HepG2 (cell line): ENCODE measurements at regions not wholly inside any gene's neighbourhood (a gene's known extent, or its start where the extent isn't known, plus 50 kb on each side); places are given as distances from the start of the nearest gene placed in this dataset.

ENCODE experiments used
- CREM ChIP-seq, 2 experiments: sonication (generic) in 1 of 2; formaldehyde crosslinking in 1 of 2; IDR thresholded peaks; 2 replicates each; pipeline versions ENCODE4 v1.4.0 to v1.6.1; 2016 to 2020; ENCODE audit warnings: antibody characterized with exemption in 1 of 2, mild to moderate bottlenecking in 1 of 2, missing genetic modification reagents in 1 of 2
- EP300 ChIP-seq, 3 experiments: sonication (generic) in 1 of 3; formaldehyde crosslinking in 1 of 3; IDR thresholded peaks; 2 replicates each; pipeline versions ENCODE4 v1.5.1 to v1.6.1; 2011 to 2020; ENCODE audit warnings: low read depth in 2 of 3, low read length in 2 of 3, borderline replicate concordance in 1 of 3, improper control_type of control experiment in 1 of 3, mild to moderate bottlenecking in 1 of 3, missing genetic modification reagents in 1 of 3, moderate library complexity in 1 of 3
- FOXM1 ChIP-seq: sonication (generic); formaldehyde crosslinking; IDR thresholded peaks from 2 replicates; pipeline ENCODE4 v1.5.0; 2020; ENCODE audit warnings: missing genetic modification reagents
- HNRNPL ChIP-seq: fragments of 200-400 bp; formaldehyde crosslinking; IDR thresholded peaks from 2 replicates; pipeline ENCODE4 v1.6.1; 2017; ENCODE audit warnings: mild to moderate bottlenecking, low read depth, low read length
- POLR2A ChIP-seq, 2 experiments: IDR thresholded peaks; 2 replicates each; pipeline ENCODE4 v1.6.1; 2011; ENCODE audit warnings: low read depth in 2 of 2, low read length in 2 of 2, mild to moderate bottlenecking in 1 of 2, moderate library complexity in 1 of 2; ENCODE audit not compliant: insufficient read depth in 1 of 2
- SMAD3 ChIP-seq: sonication (generic); formaldehyde crosslinking; IDR thresholded peaks from 2 replicates; pipeline ENCODE4 v1.4.0; 2020; ENCODE audit warnings: missing genetic modification reagents
- ZNF10 ChIP-seq: sonication (generic); formaldehyde crosslinking; IDR thresholded peaks from 2 replicates; pipeline ENCODE4 v1.4.0; 2020; ENCODE audit warnings: mild to moderate bottlenecking, low read depth, missing genetic modification reagents, borderline replicate concordance
- ZNF747 ChIP-seq: sonication (generic); formaldehyde crosslinking; IDR thresholded peaks from 2 replicates; pipeline ENCODE4 v1.8.1; 2023; ENCODE audit warnings: missing genetic modification reagents, mild to moderate bottlenecking, borderline replicate concordance
- TF ChIP-seq, protein P1 (sequence below): sonication (generic); formaldehyde crosslinking; IDR thresholded peaks from 2 replicates; pipeline ENCODE4 v1.5.0; 2020; ENCODE audit warnings: mild to moderate bottlenecking, missing genetic modification reagents, moderate library complexity

DNA sequence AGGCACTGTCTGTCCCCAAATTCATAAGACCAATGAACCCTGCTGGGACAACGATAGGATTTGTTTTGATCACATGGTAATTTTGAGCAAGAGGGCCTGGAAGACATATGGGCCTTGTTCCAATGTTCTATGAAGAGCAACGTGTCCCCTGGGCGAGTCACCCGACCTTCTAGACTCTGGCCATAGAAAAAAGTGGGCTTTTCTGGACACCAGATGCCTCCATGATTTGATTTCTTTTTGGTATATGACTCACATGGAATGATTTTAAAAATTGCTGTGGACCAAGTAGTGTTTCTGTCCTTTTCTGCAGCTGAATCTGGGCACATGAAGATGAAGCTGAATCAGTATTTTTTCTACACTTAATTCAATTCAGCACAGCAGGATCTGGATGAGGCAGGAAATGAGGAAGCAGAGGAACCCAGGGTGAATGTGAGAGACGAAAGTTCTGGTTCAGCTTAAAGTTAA is 104.9 kb downstream of the CDC42EP3 start:
- TF ChIP-seq ZNF10 (CRISPR knock-in tag) (no peak), EP300 (IDR thresholded peaks at IDR 0.05; ENCODE audit: low read depth in 2 of 2, low read length in 2 of 2) (no peak), EP300 (CRISPR knock-in tag; IDR thresholded peaks at IDR 0.05; ENCODE audit: borderline replicate concordance) (no peak), SMAD3 (CRISPR knock-in tag) (no peak), HNRNPL (no peak), FOXM1 (CRISPR knock-in tag) (no peak), POLR2A (IDR thresholded peaks at IDR 0.05; ENCODE audit: insufficient read depth in 1 of 2, low read depth in 2 of 2, low read length in 2 of 2) (no peak), CREM (IDR thresholded peaks at IDR 0.05) (no peak), CREM (CRISPR knock-in tag; IDR thresholded peaks at IDR 0.05) (no peak), ZNF747 (CRISPR knock-in tag) (no peak)
- TF ChIP-seq, protein P1, sequence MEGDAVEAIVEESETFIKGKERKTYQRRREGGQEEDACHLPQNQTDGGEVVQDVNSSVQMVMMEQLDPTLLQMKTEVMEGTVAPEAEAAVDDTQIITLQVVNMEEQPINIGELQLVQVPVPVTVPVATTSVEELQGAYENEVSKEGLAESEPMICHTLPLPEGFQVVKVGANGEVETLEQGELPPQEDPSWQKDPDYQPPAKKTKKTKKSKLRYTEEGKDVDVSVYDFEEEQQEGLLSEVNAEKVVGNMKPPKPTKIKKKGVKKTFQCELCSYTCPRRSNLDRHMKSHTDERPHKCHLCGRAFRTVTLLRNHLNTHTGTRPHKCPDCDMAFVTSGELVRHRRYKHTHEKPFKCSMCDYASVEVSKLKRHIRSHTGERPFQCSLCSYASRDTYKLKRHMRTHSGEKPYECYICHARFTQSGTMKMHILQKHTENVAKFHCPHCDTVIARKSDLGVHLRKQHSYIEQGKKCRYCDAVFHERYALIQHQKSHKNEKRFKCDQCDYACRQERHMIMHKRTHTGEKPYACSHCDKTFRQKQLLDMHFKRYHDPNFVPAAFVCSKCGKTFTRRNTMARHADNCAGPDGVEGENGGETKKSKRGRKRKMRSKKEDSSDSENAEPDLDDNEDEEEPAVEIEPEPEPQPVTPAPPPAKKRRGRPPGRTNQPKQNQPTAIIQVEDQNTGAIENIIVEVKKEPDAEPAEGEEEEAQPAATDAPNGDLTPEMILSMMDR (CRISPR knock-in tag), result no peak
